ENCODE measurements at regions not wholly inside any gene's neighbourhood (a gene's known extent, or its start where the extent isn't known, plus 50 kb on each side); places are given as distances from the start of the nearest gene placed in this dataset.
"Not testable (repeated sequence)": the region's sequence is repeated elsewhere in the genome, so short reads cannot be mapped to it uniquely, and the experiment has no call there.

DNA sequence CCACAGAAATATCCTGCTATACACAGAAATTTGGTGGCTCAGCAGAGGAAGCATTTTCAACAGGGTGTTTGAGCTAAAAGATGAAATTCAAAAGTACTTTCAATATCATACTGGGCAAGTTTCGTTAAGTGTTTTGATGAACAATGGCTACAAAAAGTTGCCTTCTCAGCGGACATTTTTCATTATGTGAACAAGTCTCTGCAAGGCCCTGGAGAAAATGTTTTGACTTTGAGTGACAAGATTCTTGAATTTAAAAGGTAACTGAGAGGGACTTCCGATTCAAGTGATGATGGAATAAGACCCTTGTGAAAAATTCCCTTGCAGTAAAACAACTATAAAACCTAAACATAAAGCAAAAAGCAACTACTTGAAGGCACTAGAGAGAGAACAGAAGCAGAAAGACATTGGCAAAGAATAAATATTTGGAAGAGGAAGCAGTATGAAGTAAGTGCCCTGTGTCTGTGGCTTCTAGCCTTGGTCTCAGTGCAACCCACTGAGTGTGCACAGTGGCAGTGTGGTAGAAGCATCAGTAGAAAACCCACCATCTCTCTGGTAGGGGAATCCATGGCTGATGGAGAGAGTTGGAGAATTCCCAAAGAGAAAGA is 62.5 kb upstream of the NAMPT start:
- no peak for DNase-seq (ENCODE audit: low read depth, low spot score)
- Histone ChIP-seq H3K36me3 (ENCODE audit: control insufficient read depth, insufficient read depth, low read length) (no peaks in the 10 kb centered on the region), H3K27me3 (ENCODE audit: control insufficient read depth, insufficient read depth, low read length) (no peaks in the 10 kb centered on the region), H3K4me1 (ENCODE audit: control insufficient read depth, insufficient read depth, low read length) (no peaks in the 10 kb centered on the region), H3K9me3 (ENCODE audit: control insufficient read depth, insufficient read depth, low read length) (no peaks in the 10 kb centered on the region; the same call in 1 of the 2 replicates), H3K27ac (ENCODE audit: low read length) (no peak overlapping the region), H3K4me3 (ENCODE audit: low read length) (no peak overlapping the region)
- WGBS (ENCODE audit: insufficient coverage, insufficient read length) = no CpG with 5 or more reads among the region's 3 CpGs

GRCh38 chr7:106346678-106347217 is 62.0 kb upstream of the NAMPT start:
- DNase-seq (ENCODE audit: low read depth, low spot score) = no peak
- Histone ChIP-seq H3K27me3 (ENCODE audit: control insufficient read depth, insufficient read depth, low read length) (no peaks in the 10 kb centered on the region), H3K9me3 (ENCODE audit: control insufficient read depth, insufficient read depth, low read length) (no peaks in the 10 kb centered on the region; the same call in 1 of the 2 replicates), H3K36me3 (ENCODE audit: control insufficient read depth, insufficient read depth, low read length) (no peaks in the 10 kb centered on the region), H3K27ac (ENCODE audit: low read length) (no peak overlapping the region), H3K4me1 (ENCODE audit: control insufficient read depth, insufficient read depth, low read length) (no peaks in the 10 kb centered on the region), H3K4me3 (ENCODE audit: low read length) (no peak overlapping the region)
- no CpG with 5 or more reads among the region's 2 CpGs for WGBS (ENCODE audit: insufficient coverage, insufficient read length)

DNA sequence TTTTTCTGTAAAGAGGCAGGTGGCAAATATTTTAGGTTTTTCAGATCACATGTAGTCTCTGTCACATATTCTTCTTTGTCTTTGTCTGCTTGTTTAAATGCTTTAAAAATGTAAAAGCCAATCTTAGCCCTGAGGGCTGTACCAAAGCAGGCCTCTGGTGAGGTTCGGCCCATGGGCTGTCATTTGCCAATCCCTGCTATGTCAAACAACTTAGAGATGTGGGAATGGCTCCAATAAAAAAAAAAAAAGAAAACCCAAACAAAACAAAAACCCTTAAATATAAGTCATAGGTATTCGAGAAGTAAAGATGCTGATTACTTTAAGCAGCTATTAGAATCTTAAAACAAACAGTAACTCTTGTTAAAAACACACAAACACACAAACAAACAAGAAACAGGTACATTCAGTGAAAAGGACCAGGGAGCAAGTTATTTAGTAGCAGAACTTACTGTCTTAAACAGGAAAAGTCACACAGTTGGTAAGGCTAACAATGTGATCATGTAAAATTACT is 61.4 kb upstream of the NAMPT start:
- Histone ChIP-seq H3K27me3 (ENCODE audit: control insufficient read depth, insufficient read depth, low read length) (no peaks in the 10 kb centered on the region), H3K36me3 (ENCODE audit: control insufficient read depth, insufficient read depth, low read length) (no peaks in the 10 kb centered on the region), H3K4me3 (ENCODE audit: low read length) (no peak overlapping the region), H3K27ac (ENCODE audit: low read length) (no peak overlapping the region), H3K4me1 (ENCODE audit: control insufficient read depth, insufficient read depth, low read length) (no peaks in the 10 kb centered on the region), H3K9me3 (ENCODE audit: control insufficient read depth, insufficient read depth, low read length) (no peaks in the 10 kb centered on the region; the same call in 1 of the 2 replicates)
- WGBS (ENCODE audit: insufficient coverage, insufficient read length) = no CpG with 5 or more reads among the region's 2 CpGs
- DNase-seq (ENCODE audit: low read depth, low spot score) = no peak

- Histone ChIP-seq H3K9me3 (ENCODE audit: control insufficient read depth, insufficient read depth, low read length) (no peaks in the 10 kb centered on the region; the same call in 1 of the 2 replicates), H3K27me3 (ENCODE audit: control insufficient read depth, insufficient read depth, low read length) (no peaks in the 10 kb centered on the region), H3K27ac (ENCODE audit: low read length) (no peak overlapping the region), H3K36me3 (ENCODE audit: control insufficient read depth, insufficient read depth, low read length) (no peaks in the 10 kb centered on the region), H3K4me3 (ENCODE audit: low read length) (no peak overlapping the region), H3K4me1 (ENCODE audit: control insufficient read depth, insufficient read depth, low read length) (no peaks in the 10 kb centered on the region)
- WGBS (ENCODE audit: insufficient coverage, insufficient read length) = no CpG with 5 or more reads among the region's 2 CpGs
- no peak for DNase-seq (ENCODE audit: low read depth, low spot score)
These were observed 60.8 kb upstream of the NAMPT start for GRCh38 chr7:106345421-106346166.

DNA sequence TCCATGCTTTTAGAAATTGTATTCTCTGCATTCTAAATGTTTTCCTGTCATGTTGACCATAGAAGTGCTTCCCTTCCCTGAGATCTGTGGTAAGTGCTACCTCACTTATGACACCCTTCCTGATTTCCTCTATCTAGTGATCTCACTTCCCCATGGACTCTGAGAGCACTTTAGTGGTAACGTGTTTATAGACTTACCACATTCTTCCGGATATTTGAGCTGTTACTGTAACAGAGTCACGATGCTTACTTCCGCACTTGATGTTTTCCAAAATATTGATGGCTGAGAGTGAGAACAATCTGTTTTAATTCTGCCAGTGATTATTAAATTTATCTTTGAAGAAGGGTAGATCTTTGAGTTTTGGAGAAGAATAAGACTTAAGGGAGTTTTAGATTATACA is 60.1 kb upstream of the NAMPT start:
- no peak for DNase-seq (ENCODE audit: low read depth, low spot score)
- Histone ChIP-seq H3K27ac (ENCODE audit: low read length) (no peak overlapping the region), H3K36me3 (ENCODE audit: control insufficient read depth, insufficient read depth, low read length) (no peaks in the 10 kb centered on the region), H3K4me3 (ENCODE audit: low read length) (no peak overlapping the region), H3K4me1 (ENCODE audit: control insufficient read depth, insufficient read depth, low read length) (no peaks in the 10 kb centered on the region), H3K27me3 (ENCODE audit: control insufficient read depth, insufficient read depth, low read length) (no peaks in the 10 kb centered on the region), H3K9me3 (ENCODE audit: control insufficient read depth, insufficient read depth, low read length) (no peaks in the 10 kb centered on the region; the same call in 1 of the 2 replicates)
- no CpG with 5 or more reads among the region's 4 CpGs for WGBS (ENCODE audit: insufficient coverage, insufficient read length)

- H3K9me3 ChIP-seq (ENCODE audit: control insufficient read depth, insufficient read depth, low read length) = no peaks in the 10 kb centered on the region; the same call in 1 of the 2 replicates
- no peak overlapping the region for H3K4me3 ChIP-seq (ENCODE audit: low read length)
- WGBS (ENCODE audit: insufficient coverage, insufficient read length) = no CpG with 5 or more reads among the region's 3 CpGs
- H3K27ac ChIP-seq (ENCODE audit: low read length) = no peak overlapping the region
- DNase-seq (ENCODE audit: low read depth, low spot score) = no peak
- no peaks in the 10 kb centered on the region for H3K27me3 ChIP-seq (ENCODE audit: control insufficient read depth, insufficient read depth, low read length)
- no peaks in the 10 kb centered on the region for H3K36me3 ChIP-seq (ENCODE audit: control insufficient read depth, insufficient read depth, low read length)
- H3K4me1 ChIP-seq (ENCODE audit: control insufficient read depth, insufficient read depth, low read length) = no peaks in the 10 kb centered on the region
These were observed 59.4 kb upstream of the NAMPT start for GRCh38 chr7:106344211-106344610.

GRCh38 chr7:106342049-106342448 is 57.3 kb upstream of the NAMPT start:
- H3K9me3 ChIP-seq (ENCODE audit: control insufficient read depth, insufficient read depth, low read length); DNase-seq (ENCODE audit: low read depth, low spot score): not testable (repeated sequence)
- WGBS (ENCODE audit: insufficient coverage, insufficient read length) = no CpG with 5 or more reads among the region's 3 CpGs

GRCh38 chr7:106340247-106340596 is 55.4 kb upstream of the NAMPT start:
- no CpG with 5 or more reads among the region's 3 CpGs for WGBS (ENCODE audit: insufficient coverage, insufficient read length)
- H3K4me1 ChIP-seq (ENCODE audit: control insufficient read depth, insufficient read depth, low read length); H3K27ac ChIP-seq (ENCODE audit: low read length); H3K27me3 ChIP-seq (ENCODE audit: control insufficient read depth, insufficient read depth, low read length); H3K36me3 ChIP-seq (ENCODE audit: control insufficient read depth, insufficient read depth, low read length); DNase-seq (ENCODE audit: low read depth, low spot score); H3K9me3 ChIP-seq (ENCODE audit: control insufficient read depth, insufficient read depth, low read length); H3K4me3 ChIP-seq (ENCODE audit: low read length): not testable (repeated sequence)

More at GRCh38 chr7:106342049-106342448, 57.3 kb upstream of the NAMPT start:
- H3K27ac ChIP-seq (ENCODE audit: low read length); H3K4me1 ChIP-seq (ENCODE audit: control insufficient read depth, insufficient read depth, low read length); H3K4me3 ChIP-seq (ENCODE audit: low read length); H3K36me3 ChIP-seq (ENCODE audit: control insufficient read depth, insufficient read depth, low read length); H3K27me3 ChIP-seq (ENCODE audit: control insufficient read depth, insufficient read depth, low read length): not testable (repeated sequence)

DNA sequence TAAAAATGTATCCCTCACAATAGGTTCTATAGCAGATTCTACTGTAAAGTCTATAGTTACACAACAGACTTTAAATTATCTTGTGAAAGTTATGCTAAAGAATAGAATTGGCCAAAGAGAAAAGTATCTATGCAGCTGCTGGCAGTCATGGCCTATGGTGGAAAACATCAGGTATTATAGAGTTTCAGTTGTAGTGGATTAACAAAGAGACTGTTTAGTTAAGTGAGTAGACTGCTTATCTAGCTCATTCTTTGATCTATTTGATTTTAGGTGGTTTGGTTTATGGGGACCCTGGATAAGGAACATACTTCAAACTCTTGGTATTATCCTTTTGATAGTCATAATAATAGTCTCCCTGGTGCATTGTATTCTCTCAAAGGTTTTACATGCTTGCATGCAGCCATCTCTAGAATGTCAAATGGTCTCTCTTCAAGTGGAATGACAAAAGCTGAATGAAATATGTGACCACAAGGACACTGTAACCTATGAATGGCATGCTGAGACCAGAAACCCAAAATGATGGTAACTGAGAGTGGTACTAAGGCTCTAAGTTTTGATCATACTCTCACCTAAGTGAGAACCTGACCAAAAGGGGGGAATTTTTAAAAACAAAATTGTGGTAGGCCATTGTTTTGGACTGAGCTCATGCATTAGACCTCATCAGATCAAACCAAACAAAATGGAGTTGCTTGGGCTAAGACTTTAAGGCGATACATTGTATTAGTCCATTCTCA is 54.9 kb upstream of the NAMPT start:
- no peaks in the 10 kb centered on the region for H3K27me3 ChIP-seq (ENCODE audit: control insufficient read depth, insufficient read depth, low read length)
- no peaks in the 10 kb centered on the region; the same call in 1 of the 2 replicates for H3K9me3 ChIP-seq (ENCODE audit: control insufficient read depth, insufficient read depth, low read length)
- H3K4me1 ChIP-seq (ENCODE audit: control insufficient read depth, insufficient read depth, low read length) = no peaks in the 10 kb centered on the region
- no peaks in the 10 kb centered on the region for H3K36me3 ChIP-seq (ENCODE audit: control insufficient read depth, insufficient read depth, low read length)
- no peak overlapping the region for H3K27ac ChIP-seq (ENCODE audit: low read length)
- no peak for DNase-seq (ENCODE audit: low read depth, low spot score)
- no CpG with 5 or more reads among the region's 1 CpG for WGBS (ENCODE audit: insufficient coverage, insufficient read length)
- no peak overlapping the region for H3K4me3 ChIP-seq (ENCODE audit: low read length)

- Histone ChIP-seq H3K9me3 (ENCODE audit: control insufficient read depth, insufficient read depth, low read length) (no peaks in the 10 kb centered on the region; the same call in 1 of the 2 replicates), H3K4me1 (ENCODE audit: control insufficient read depth, insufficient read depth, low read length) (no peaks in the 10 kb centered on the region), H3K27ac (ENCODE audit: low read length) (no peak overlapping the region), H3K36me3 (ENCODE audit: control insufficient read depth, insufficient read depth, low read length) (no peaks in the 10 kb centered on the region), H3K27me3 (ENCODE audit: control insufficient read depth, insufficient read depth, low read length) (no peaks in the 10 kb centered on the region), H3K4me3 (ENCODE audit: low read length) (no peak overlapping the region)
- DNase-seq (ENCODE audit: low read depth, low spot score) = no peak
- no CpG with 5 or more reads among the region's 2 CpGs for WGBS (ENCODE audit: insufficient coverage, insufficient read length)
These were observed 53.0 kb upstream of the NAMPT start for GRCh38 chr7:106337754-106338153.

Measured in iPS DF 6.9 (cell line).